Upper lobe of right lung (tissue), 1 donor: ENCODE measurements at regions not wholly inside any gene's neighbourhood (a gene's known extent, or its start where the extent isn't known, plus 50 kb on each side); places are given as distances from the start of the nearest gene placed in this dataset.
A peak's percentile ranks its signal among the peaks of the same experiment; 100 is the strongest.

Source experiments
- ATAC-seq: fragments of 200-7000 bp; cut with Tn5 transposase; one replicate; pipeline ENCODE4 v1.9.1; 2020; ENCODE audit warnings: mild to moderate bottlenecking, moderate library complexity
- DNase-seq: peaks from one replicate; pipeline ENCODE4 v3.0.0-alpha.2; 2020
- H3K27ac ChIP-seq: fragments of 200-600 bp; one replicate; pipeline ENCODE4 v1.8.0; 2022
- H3K27me3 ChIP-seq: fragments of 200-600 bp; one replicate; pipeline ENCODE4 v1.8.0; 2022; ENCODE audit warnings: mild to moderate bottlenecking
- H3K36me3 ChIP-seq: fragments of 200-600 bp; one replicate; pipeline ENCODE4 v1.8.0; 2022
- H3K4me1 ChIP-seq: fragments of 200-600 bp; one replicate; pipeline ENCODE4 v1.8.0; 2022
- H3K4me3 ChIP-seq: fragments of 200-600 bp; one replicate; pipeline ENCODE4 v1.8.0; 2022; ENCODE audit warnings: mild to moderate bottlenecking
- H3K9me3 ChIP-seq: fragments of 200-600 bp; one replicate; pipeline ENCODE4 v1.8.0; 2022
- CTCF ChIP-seq: fragments of 200-600 bp; IDR thresholded peaks from one replicate; pipeline ENCODE4 v1.8.0; 2022; ENCODE audit warnings: antibody characterized with exemption
- intact Hi-C: fragments of 100-400 bp; cut with DNase I; formaldehyde crosslinking; loops from one replicate; pipeline ENCODE4 v1.11.0; 2022
- donor health status: DM: no; HTN: yes; CAD: no; lungs with severe emphysema.

DNA sequence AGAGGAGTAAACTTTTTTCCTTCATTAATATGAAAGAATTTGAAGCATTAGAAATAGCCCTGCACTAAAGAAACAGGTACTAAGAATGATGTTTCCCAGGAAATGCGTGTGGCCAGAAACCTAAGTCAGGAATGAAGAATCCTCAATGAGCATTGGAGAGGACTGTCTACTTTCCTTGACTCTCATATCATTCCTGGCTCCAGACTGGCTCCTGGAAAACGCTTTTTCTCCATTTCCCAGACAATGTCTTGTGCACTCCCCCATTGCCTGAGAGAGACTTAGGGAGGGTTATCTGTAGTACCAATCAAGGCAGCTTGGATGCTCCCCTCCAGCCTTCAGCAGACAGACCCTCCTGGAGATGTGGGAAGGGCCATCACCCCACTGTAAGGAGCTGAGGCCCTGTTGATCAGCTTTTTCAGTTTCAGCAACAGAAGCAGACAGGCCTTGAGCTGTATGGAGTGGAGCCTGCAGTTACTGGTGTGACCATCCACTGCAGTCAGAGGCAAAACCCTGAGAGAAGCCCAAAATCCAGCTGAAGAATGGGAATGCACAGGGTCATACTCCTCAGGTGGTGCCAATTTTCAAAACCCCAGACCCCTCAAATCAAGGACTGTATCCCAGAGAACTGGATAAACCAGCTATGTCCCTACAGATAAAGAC, 127.3 kb upstream of the NT5E start:
- DNase-seq (no peak), ATAC-seq (no peak)
- Histone ChIP-seq H3K27ac (no peak overlapping the region), H3K4me1 (no peaks in the 10 kb centered on the region), H3K9me3 (no peaks in the 10 kb centered on the region), H3K4me3 (no peak overlapping the region), H3K27me3 (no peaks in the 10 kb centered on the region), H3K36me3 (no peaks in the 10 kb centered on the region)
- no peak for TF ChIP-seq CTCF
- intact Hi-C loops: no loop called here

- Histone ChIP-seq H3K4me3 (no peak overlapping the region), H3K36me3 (no peaks in the 10 kb centered on the region), H3K27ac (no peak overlapping the region), H3K27me3 (no peaks in the 10 kb centered on the region), H3K9me3 (peaks cover 3% of the 10 kb centered on the region), H3K4me1 (no peaks in the 10 kb centered on the region)
- intact Hi-C loops: no loop called here
- DNase-seq: no peak
- no peak for TF ChIP-seq CTCF
- ATAC-seq: peak; percentile 79
Observed at GRCh38 chr6:85321906-85322305, 128.0 kb upstream of the NT5E start.

DNA sequence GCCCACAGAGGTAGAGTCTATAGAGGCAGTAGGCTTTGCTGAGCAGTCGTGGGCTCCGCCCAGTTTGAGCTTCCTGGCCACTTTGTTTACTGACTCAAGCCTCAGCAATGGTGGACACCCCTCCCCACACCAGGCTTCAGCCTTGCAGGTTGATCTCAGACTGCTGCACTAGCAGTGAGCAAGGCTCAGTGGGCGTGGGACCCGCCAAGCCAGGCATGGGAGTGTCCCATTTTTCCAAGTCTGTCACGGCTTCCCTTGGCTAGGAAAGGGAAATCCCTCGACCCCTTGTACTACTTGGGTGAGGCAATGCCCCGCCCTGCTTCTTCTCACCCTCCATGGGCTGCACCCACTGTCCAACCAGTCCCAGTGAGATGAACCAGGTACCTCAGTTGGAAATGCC, 135.3 kb upstream of the NT5E start:
- no peaks in the 10 kb centered on the region for H3K4me1 ChIP-seq
- no peaks in the 10 kb centered on the region for H3K36me3 ChIP-seq
- TF ChIP-seq CTCF: no peak
- intact Hi-C loops: no loop called here
- no peak overlapping the region for H3K27ac ChIP-seq
- ATAC-seq: no peak
- no peaks in the 10 kb centered on the region for H3K27me3 ChIP-seq
- peaks cover 4% of the 10 kb centered on the region for H3K9me3 ChIP-seq
- DNase-seq: no peak
- no peak overlapping the region for H3K4me3 ChIP-seq

DNA sequence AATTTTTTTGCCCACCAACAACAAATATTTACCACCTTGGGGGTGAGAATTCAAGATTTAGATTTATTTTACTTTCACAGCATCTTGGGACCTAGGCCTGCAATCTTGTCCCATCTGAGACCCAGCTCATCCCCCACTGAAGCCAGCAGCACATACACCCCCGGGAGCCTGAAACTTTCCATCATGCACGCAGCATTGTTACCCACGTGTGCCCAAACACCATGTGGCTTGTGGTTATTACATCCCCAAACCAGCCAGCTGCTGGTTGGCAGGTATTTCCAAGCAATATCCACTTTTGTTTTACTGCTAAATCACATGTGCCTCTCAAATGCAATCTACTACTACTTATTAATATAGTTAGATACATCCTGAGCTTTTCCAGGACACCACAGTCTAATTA, 149.3 kb upstream of the NT5E start:
- no peak for ATAC-seq
- Histone ChIP-seq H3K4me3 (no peak overlapping the region), H3K36me3 (no peaks in the 10 kb centered on the region), H3K9me3 (no peaks in the 10 kb centered on the region), H3K27me3 (no peaks in the 10 kb centered on the region), H3K4me1 (no peaks in the 10 kb centered on the region), H3K27ac (no peak overlapping the region)
- intact Hi-C loops: no loop called here
- TF ChIP-seq CTCF: no peak
- DNase-seq: no peak

DNA sequence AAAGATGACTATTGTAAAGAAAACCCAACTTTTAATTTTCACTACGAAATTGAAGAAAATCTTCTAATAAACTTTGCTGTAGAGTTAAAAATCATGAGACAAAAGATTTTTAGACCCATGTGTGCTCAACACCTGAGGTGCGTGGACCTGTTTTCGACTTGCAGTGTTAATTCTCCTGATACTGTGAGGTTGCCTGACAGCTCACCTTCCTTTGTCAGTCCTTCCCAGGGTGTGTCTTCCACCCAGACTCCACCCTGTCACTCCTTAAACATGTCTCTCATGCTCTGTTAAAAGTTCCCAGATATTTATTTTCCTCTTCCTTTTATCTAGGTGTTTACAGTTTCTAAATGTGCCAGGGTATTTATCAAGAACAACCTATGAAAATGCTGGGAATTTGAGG, 151.3 kb upstream of the NT5E start:
- Histone ChIP-seq H3K36me3 (no peaks in the 10 kb centered on the region), H3K27ac (no peak overlapping the region), H3K27me3 (no peaks in the 10 kb centered on the region), H3K4me1 (no peaks in the 10 kb centered on the region), H3K4me3 (no peak overlapping the region), H3K9me3 (no peaks in the 10 kb centered on the region)
- no peak for ATAC-seq
- no peak for DNase-seq
- no peak for TF ChIP-seq CTCF
- intact Hi-C loops: no loop called here

- H3K4me1 ChIP-seq: no peaks in the 10 kb centered on the region
- no peaks in the 10 kb centered on the region for H3K36me3 ChIP-seq
- H3K27ac ChIP-seq: no peak overlapping the region
- DNase-seq (no peak), ATAC-seq (no peak)
- TF ChIP-seq CTCF: no peak
- H3K4me3 ChIP-seq: no peak overlapping the region
- intact Hi-C loops: no loop called here
- no peaks in the 10 kb centered on the region for H3K27me3 ChIP-seq
- no peaks in the 10 kb centered on the region for H3K9me3 ChIP-seq
Observed at GRCh38 chr6:85291326-85291725, 158.6 kb upstream of the NT5E start.
